SK-N-SH (cell line): ENCODE measurements at regions not wholly inside any gene's neighbourhood (a gene's known extent, or its start where the extent isn't known, plus 50 kb on each side); places are given as distances from the start of the nearest gene placed in this dataset.

Experiments used
- CTCF ChIA-PET: fragments of 300-600, 350-600 bp; formaldehyde crosslinking; extraction: SDS; loops from one replicate; lab custom pipeline; 2021; lab: Yijun Ruan, JAX
- POLR2A ChIA-PET: fragments of 350-600 bp; sonication (Branson Sonifier 250); formaldehyde crosslinking; extraction: SDS; loops from one replicate; lab custom pipeline; 2020; ENCODE audit warnings: antibody characterized with exemption, inconsistent platforms; lab: Yijun Ruan, JAX
- DNase-seq: peaks from one replicate; pipeline ENCODE4 v3.0.0; 2012
- H2AFZ ChIP-seq: fragments of 200-600 bp; sonication (generic); 2 replicates; pipeline ENCODE4 v1.8.1; 2016; ENCODE audit warnings: antibody characterized with exemption, mild to moderate bottlenecking, low read depth
- H3F3A ChIP-seq: fragments of 200-600 bp; sonication (generic); replicated peaks from 2 replicates; pipeline ENCODE3; 2016; ENCODE audit warnings: antibody characterized with exemption, mild to moderate bottlenecking; ENCODE audit not compliant: insufficient read depth
- H3K27ac ChIP-seq, 2 experiments: fragments of 200-500 bp in 1 of 2; fragments of 200-600 bp in 1 of 2; sonication (Bioruptor generic) in 1 of 2; sonication (generic), shearing (Covaris generic) in 1 of 2; 2 replicates each; pipeline versions ENCODE4 v1.5.1 to v1.6.1; 2014 to 2016; ENCODE audit warnings: low read depth in 2 of 2, inconsistent platforms in 1 of 2, low read length in 1 of 2, mild to moderate bottlenecking in 1 of 2, mixed read lengths in 1 of 2
- H3K27me3 ChIP-seq: fragments of 200-600 bp; sonication (generic), shearing (Covaris generic); 2 replicates; pipeline ENCODE4 v1.6.1; 2016; ENCODE audit warnings: mixed run types; ENCODE audit not compliant: insufficient read depth
- H3K36me3 ChIP-seq, 2 experiments: fragments of 200-500 bp in 1 of 2; fragments of 200-600 bp in 1 of 2; sonication (Bioruptor generic) in 1 of 2; sonication (generic) in 1 of 2; replicated peaks in 1 of 2; 2 replicates each; pipeline versions ENCODE3 to v1.5.1; 2014 to 2016; ENCODE audit warnings: low read length in 1 of 2, mild to moderate bottlenecking in 1 of 2; ENCODE audit not compliant: insufficient read depth in 2 of 2, control insufficient read depth in 1 of 2
- H3K4me1 ChIP-seq, 2 experiments: fragments of 200-500 bp in 1 of 2; fragments of 200-600 bp in 1 of 2; sonication (Bioruptor generic) in 1 of 2; sonication (generic), shearing (Covaris generic) in 1 of 2; 2 replicates each; pipeline versions ENCODE4 v1.5.1 to v1.6.1; 2014 to 2016; ENCODE audit warnings: low read depth in 1 of 2, low read length in 1 of 2, mixed run types in 1 of 2; ENCODE audit not compliant: insufficient read depth in 2 of 2, control insufficient read depth in 1 of 2
- H3K4me2 ChIP-seq: fragments of 200-600 bp; sonication (generic), shearing (Covaris generic); 2 replicates; pipeline ENCODE4 v1.6.1; 2017; ENCODE audit warnings: mixed run types
- H3K4me3 ChIP-seq, 2 experiments: fragments of 200-500 bp in 1 of 2; fragments of 200-600 bp in 1 of 2; sonication (Bioruptor generic) in 1 of 2; sonication (generic), shearing (Covaris generic) in 1 of 2; 2 replicates each; pipeline versions ENCODE4 v1.5.1 to v1.8.1; 2014 to 2016; ENCODE audit warnings: low read depth in 2 of 2, inconsistent platforms in 1 of 2, low read length in 1 of 2, mild to moderate bottlenecking in 1 of 2, mixed read lengths in 1 of 2, moderate library complexity in 1 of 2
- H3K79me2 ChIP-seq: fragments of 200-600 bp; sonication (generic); 2 replicates; pipeline ENCODE4 v1.8.1; 2017; ENCODE audit warnings: mild to moderate bottlenecking; ENCODE audit not compliant: insufficient read depth
- H3K9ac ChIP-seq: fragments of 200-600 bp; sonication (generic); 2 replicates; pipeline ENCODE4 v1.6.1; 2017; ENCODE audit warnings: mixed run types
- H3K9me2 ChIP-seq: fragments of 200-600 bp; sonication (generic); 2 replicates; pipeline ENCODE4 v1.6.1; 2017; ENCODE audit warnings: mixed run types
- H3K9me3 ChIP-seq: fragments of 200-600 bp; sonication (generic); 2 replicates; pipeline ENCODE4 v1.6.1; 2017; ENCODE audit warnings: mixed run types, mild to moderate bottlenecking, moderate library complexity
- H4K20me1 ChIP-seq: fragments of 200-600 bp; sonication (generic); 2 replicates; pipeline ENCODE4 v1.6.1; 2017; ENCODE audit warnings: mild to moderate bottlenecking, mixed run types; ENCODE audit not compliant: insufficient read depth
- EP300 ChIP-seq, 2 experiments: IDR thresholded peaks; 2 replicates each; pipeline versions ENCODE4 v1.4.0 to v1.6.1; 2012; ENCODE audit warnings: borderline replicate concordance in 1 of 2, low read depth in 1 of 2, low read length in 1 of 2
- GATA2 ChIP-seq: sonication (generic); formaldehyde crosslinking; IDR thresholded peaks from 2 replicates; pipeline ENCODE4 v1.5.0; 2020; ENCODE audit warnings: mild to moderate bottlenecking, missing genetic modification reagents
- IRF3 ChIP-seq: fragments of 150-350 bp; IDR thresholded peaks from 2 replicates; pipeline ENCODE4 v1.6.1; 2016; ENCODE audit warnings: mild to moderate bottlenecking, low read depth, low read length
- MAX ChIP-seq: IDR thresholded peaks from 2 replicates; pipeline ENCODE4 v1.4.0; 2012; ENCODE audit warnings: low read depth
- NFIC ChIP-seq: IDR thresholded peaks from 2 replicates; pipeline ENCODE4 v1.4.0; 2012; ENCODE audit warnings: borderline replicate concordance
- NRF1 ChIP-seq: IDR thresholded peaks from 2 replicates; pipeline ENCODE4 v1.6.1; 2012; ENCODE audit warnings: low read depth, mild to moderate bottlenecking, low read length
- POLR2AphosphoS5 ChIP-seq: IDR thresholded peaks from 2 replicates; pipeline ENCODE4 v1.6.1; 2012; ENCODE audit warnings: low read depth, low read length
- RAD21 ChIP-seq: IDR thresholded peaks from 2 replicates; pipeline ENCODE4 v1.6.1; 2012; ENCODE audit warnings: mild to moderate bottlenecking, low read length
- RCOR1 ChIP-seq: fragments of 150-350 bp; IDR thresholded peaks from 2 replicates; pipeline ENCODE4 v1.6.1; 2017; ENCODE audit warnings: antibody characterized with exemption, low read length
- REST ChIP-seq: IDR thresholded peaks from 2 replicates; pipeline ENCODE4 v1.6.1; 2012; ENCODE audit warnings: mild to moderate bottlenecking, low read depth, low read length, moderate library complexity
- RFX5 ChIP-seq: IDR thresholded peaks from 2 replicates; pipeline ENCODE4 v1.6.1; 2012; ENCODE audit warnings: mild to moderate bottlenecking, improper control_type of control experiment, low read length
- RXRA ChIP-seq: IDR thresholded peaks from 2 replicates; pipeline ENCODE4 v1.4.0; 2012; ENCODE audit warnings: low read depth, mild to moderate bottlenecking, borderline replicate concordance
- SIN3A ChIP-seq: IDR thresholded peaks from 2 replicates; pipeline ENCODE4 v1.6.1; 2012; ENCODE audit warnings: low read depth, mild to moderate bottlenecking, low read length, moderate library complexity, borderline replicate concordance
- SMC3 ChIP-seq: IDR thresholded peaks from 2 replicates; pipeline ENCODE4 v1.6.1; 2012; ENCODE audit warnings: low read depth, low read length, improper control_type of control experiment
- TCF12 ChIP-seq: IDR thresholded peaks from 2 replicates; pipeline ENCODE4 v1.4.0; 2012
- TEAD4 ChIP-seq: IDR thresholded peaks from 2 replicates; pipeline ENCODE4 v1.4.0; 2012; ENCODE audit warnings: mild to moderate bottlenecking, borderline replicate concordance; ENCODE audit not compliant: insufficient read depth
- WGBS: methylation state at CpG from one replicate; pipeline ENCODE4 v1.1.6; 2017; ENCODE audit warnings: low lambda C conversion rate; 5-methylcytosine and 5-hydroxymethylcytosine counted together

GRCh38 chr15:72979308-72979707 is 73.0 kb upstream of the NEO1 start:
- WGBS: 34% methylated on average over 5 of the region's 5 CpGs
- Histone ChIP-seq H4K20me1 (no peaks in the 10 kb centered on the region), H3K4me2 (no peak overlapping the region), H3K9me2 (0 out of 2 replicates have a peak, but pooled peaks cover 2% of the 10 kb centered on the region), H3K36me3 (no peaks in the 10 kb centered on the region), H3K79me2 (no peaks in the 10 kb centered on the region), H3K27me3 (no peaks in the 10 kb centered on the region), H3F3A (no peaks in the 10 kb centered on the region), H2AFZ (no peak overlapping the region), H3K4me3 (no peak overlapping the region), H3K4me1 (0 out of 4 replicates have a peak, but pooled peaks cover 0 to 3% of the 10 kb centered on the region in 2 experiments), H3K9me3 (no peaks in the 10 kb centered on the region), H3K9ac (no peak overlapping the region), H3K27ac (no peak overlapping the region)
- no peak for DNase-seq
- TF ChIP-seq NRF1 (no peak), RXRA (no peak), TCF12 (no peak), POLR2AphosphoS5 (no peak), NFIC (no peak), EP300 (IDR thresholded peaks at IDR 0.05; ENCODE audit: borderline replicate concordance in 1 of 2, low read depth in 1 of 2, low read length in 1 of 2) (no peak), REST (no peak), TEAD4 (no peak), IRF3 (no peak), GATA2 (no peak)
- CTCF ChIA-PET: interaction anchor here (0.6 to 0.7 kb wide), 2 partner anchors 140 to 356 kb away, joined by 3 to 4 read pairs; no protein-coding TSS in a partner anchor
- POLR2A ChIA-PET: no interaction called here

- Histone ChIP-seq H4K20me1 (no peaks in the 10 kb centered on the region), H3K4me2 (no peak overlapping the region), H3K9me3 (no peaks in the 10 kb centered on the region), H3K4me3 (no peak overlapping the region), H3K36me3 (no peaks in the 10 kb centered on the region), H3K9me2 (0 out of 2 replicates have a peak, but pooled peaks cover 2% of the 10 kb centered on the region), H3K79me2 (no peaks in the 10 kb centered on the region), H3K4me1 (0 out of 4 replicates have a peak, but pooled peaks cover 0 to 3% of the 10 kb centered on the region in 2 experiments), H3K27ac (no peak overlapping the region), H3F3A (no peaks in the 10 kb centered on the region), H3K27me3 (no peaks in the 10 kb centered on the region), H2AFZ (no peak overlapping the region), H3K9ac (no peak overlapping the region)
- CTCF ChIA-PET: interaction anchor here (0.6 kb wide), 1 partner anchor 70 kb away, joined by 3 read pairs; no protein-coding TSS in a partner anchor
- no peak for DNase-seq
- POLR2A ChIA-PET: no interaction called here
- WGBS: 53% methylated on average over 5 of the region's 5 CpGs
- TF ChIP-seq NRF1 (no peak), EP300 (IDR thresholded peaks at IDR 0.05; ENCODE audit: borderline replicate concordance in 1 of 2, low read depth in 1 of 2, low read length in 1 of 2) (no peak), MAX (no peak), RFX5 (no peak), TEAD4 (no peak), IRF3 (no peak), SIN3A (no peak), GATA2 (no peak), SMC3 (no peak), RAD21 (no peak), RCOR1 (no peak), TCF12 (no peak)
These were observed 74.0 kb upstream of the NEO1 start for GRCh38 chr15:72978223-72978622.
